Lower leg skin (tissue), 3 donors: ENCODE measurements at regions not wholly inside any gene's neighbourhood (a gene's known extent, or its start where the extent isn't known, plus 50 kb on each side); places are given as distances from the start of the nearest gene placed in this dataset.

ENCODE experiments used
- POLR2A ChIP-seq, 2 donors: fragments of 450-650 bp; IDR thresholded peaks; one replicate each; pipeline ENCODE4 v1.6.1; 2016 to 2017; ENCODE audit warnings: antibody characterized with exemption in 2 of 2, mild to moderate bottlenecking in 1 of 2, moderate library complexity in 1 of 2
- TF ChIP-seq, protein P1 (sequence below), 3 donors: fragments of 450-650 bp; IDR thresholded peaks; one replicate each; pipeline ENCODE4 v1.5.1; 2016; ENCODE audit warnings: antibody characterized with exemption in 3 of 3, mild to moderate bottlenecking in 3 of 3, moderate library complexity in 2 of 3

- TF ChIP-seq, protein P1, sequence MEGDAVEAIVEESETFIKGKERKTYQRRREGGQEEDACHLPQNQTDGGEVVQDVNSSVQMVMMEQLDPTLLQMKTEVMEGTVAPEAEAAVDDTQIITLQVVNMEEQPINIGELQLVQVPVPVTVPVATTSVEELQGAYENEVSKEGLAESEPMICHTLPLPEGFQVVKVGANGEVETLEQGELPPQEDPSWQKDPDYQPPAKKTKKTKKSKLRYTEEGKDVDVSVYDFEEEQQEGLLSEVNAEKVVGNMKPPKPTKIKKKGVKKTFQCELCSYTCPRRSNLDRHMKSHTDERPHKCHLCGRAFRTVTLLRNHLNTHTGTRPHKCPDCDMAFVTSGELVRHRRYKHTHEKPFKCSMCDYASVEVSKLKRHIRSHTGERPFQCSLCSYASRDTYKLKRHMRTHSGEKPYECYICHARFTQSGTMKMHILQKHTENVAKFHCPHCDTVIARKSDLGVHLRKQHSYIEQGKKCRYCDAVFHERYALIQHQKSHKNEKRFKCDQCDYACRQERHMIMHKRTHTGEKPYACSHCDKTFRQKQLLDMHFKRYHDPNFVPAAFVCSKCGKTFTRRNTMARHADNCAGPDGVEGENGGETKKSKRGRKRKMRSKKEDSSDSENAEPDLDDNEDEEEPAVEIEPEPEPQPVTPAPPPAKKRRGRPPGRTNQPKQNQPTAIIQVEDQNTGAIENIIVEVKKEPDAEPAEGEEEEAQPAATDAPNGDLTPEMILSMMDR (IDR thresholded peaks at IDR 0.05), result no peak
- TF ChIP-seq POLR2A (IDR thresholded peaks at IDR 0.05), result no peak
Measured at GRCh38 chr7:45515346-45515745, 58.8 kb upstream of the ADCY1 start.
